Ureter (tissue), 1 donor: ENCODE measurements at regions not wholly inside any gene's neighbourhood (a gene's known extent, or its start where the extent isn't known, plus 50 kb on each side); places are given as distances from the start of the nearest gene placed in this dataset.

ENCODE experiments used
- DNase-seq: peaks from one replicate; pipeline ENCODE4 v3.0.0-alpha.2; 2020; ENCODE audit warnings: low spot score
- donor health status: DM: yes; HTN: yes; CAD: no.

DNA sequence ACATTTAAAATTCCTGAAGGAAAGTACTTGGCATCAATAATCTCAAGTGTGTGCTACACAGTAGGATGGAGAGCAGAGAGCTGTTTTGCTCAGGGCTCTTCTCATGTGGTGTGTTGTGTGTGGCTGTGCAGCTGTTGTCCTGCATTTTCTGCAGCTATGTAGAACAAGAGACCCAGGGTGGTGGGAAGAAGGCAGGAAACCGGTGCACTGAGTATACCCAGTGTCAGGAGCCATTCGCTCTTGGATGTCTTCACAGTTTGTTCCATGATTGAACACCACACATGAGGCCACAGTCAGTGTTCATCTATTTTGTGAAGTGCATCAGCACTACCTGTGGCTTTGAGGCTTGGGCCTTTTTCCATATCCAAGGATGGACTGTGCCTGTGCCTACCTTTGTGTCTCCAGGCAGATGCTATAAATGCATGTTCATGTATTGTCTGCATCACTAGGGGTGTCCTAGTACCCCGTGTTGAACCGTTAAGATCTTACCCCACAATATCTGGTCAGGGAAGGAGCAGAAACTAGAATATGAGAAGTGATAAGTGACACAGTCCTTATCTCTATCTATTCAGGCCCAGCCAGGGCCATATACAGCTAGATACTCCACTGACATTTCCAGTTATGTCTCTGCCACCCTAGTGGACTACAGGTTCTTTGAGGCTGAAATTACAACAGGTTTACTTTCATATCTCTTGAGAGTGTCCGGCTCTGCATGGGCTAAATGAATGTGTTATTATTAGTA lies 194.3 kb downstream of the NR2F2 start:
- DNase-seq = no peak

DNA sequence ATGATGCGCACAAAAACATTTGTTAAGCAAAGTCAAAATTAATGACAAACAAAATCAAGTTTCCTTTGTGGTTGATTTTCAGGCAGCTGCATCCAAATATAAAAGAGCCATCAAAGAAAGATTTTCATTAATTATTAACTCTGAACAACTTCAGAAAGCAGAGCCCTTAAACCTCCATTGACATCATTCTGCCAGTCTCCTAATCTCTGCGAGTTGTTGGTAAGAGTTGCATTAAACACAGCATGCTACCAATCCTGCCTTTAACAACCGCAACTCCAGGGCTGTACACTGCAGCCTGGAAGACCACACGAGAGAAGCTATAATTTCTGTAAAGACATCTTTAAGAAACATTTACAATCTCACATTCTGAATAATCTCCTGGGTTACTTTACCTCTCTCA lies 204.6 kb downstream of the NR2F2 start:
- DNase-seq = no peak

DNA sequence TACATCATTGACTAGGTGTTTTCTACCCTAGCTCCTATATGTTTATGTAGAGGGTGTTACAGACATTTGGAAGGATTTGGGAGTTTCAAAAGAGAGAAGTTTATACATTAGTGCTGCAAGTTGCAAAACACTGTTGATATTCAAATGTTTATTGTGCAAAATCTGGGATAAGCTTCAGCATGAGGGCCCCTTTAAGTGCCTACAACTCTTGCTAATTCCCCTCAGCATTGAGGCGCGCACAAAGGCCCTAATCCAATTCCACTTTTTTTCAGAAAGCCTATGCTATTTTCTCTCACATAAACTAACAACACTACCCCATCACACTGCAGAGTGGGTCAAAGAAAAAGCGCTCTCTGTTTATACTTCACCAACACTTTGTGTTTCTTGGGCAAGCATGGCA lies 208.0 kb downstream of the NR2F2 start:
- no peak for DNase-seq

DNA sequence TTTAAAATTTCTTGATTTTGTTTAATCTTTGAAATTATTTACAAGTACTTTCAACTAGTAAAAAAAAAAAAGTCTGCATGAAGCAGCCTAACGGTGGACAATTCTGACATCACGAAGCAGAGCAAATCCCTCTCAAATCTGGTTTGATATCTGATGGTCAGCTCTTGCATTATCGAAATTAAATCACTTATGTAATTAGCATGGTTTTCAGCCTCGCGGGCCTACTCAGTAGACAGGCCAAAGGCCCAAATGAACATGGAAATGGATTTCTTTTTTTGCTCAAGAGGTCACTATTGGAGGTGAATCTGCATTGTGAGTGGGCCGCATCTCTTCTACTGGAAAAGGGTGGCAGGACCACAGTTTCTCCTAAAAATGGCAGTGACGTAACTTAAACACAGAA lies 209.8 kb downstream of the NR2F2 start:
- DNase-seq = no peak

DNA sequence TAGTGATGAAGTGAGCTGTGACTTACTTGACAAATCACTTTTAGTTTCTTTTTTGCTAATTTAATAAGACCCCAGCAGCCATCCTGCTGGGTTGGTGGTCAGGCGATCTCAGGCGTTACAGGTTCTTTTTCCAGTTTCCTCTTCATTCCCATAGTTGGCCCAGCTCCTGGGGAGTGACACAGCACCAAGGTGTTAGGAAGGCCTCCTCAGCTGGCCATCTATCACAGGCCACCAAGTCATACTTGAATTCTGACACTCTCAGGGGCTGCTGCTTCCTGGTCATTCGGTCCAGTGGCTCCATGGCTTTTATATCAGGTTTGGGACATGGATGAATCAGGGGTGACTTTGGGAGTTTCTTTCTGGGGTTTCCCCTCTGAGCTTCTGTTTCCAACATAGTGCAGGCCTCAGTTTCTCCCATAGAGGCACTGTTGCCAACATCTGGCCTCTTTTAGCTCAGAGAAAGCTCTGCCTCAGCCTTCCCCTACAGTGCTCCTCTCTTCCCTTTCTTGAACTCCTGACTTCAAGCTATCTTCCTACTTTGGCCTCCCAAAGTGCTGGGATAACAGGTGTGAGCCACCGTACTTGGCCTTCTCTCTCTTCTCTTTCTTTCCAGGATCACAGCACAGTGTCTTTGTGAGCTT lies 211.8 kb downstream of the NR2F2 start:
- no peak for DNase-seq

DNA sequence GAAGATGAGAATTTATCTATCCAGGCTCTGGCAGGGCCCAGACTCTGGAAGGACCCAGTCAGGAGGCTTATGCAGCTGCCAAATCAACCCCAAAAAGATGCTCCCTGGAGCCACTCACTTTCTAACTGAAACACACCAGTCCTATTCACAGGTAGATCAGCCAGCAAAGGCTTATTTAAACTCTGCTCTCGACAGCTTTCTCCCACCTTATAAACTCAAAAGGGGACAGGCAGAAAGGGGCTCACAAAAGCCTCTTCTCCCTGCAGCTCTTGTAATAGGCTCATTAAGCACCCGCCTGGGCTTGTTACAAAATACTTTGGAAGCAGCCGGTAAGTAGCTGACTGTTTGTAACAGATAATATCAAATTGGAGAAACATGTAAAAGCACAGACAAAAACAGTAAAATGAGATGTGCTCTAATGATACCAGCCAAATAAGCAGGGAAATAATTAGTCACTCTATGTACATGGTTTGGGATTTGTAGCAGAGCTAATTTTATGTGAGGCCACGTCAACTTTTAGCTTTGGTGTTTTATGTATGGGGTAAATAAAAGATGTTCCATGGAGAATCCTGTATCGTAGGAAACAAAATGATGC lies 213.8 kb downstream of the NR2F2 start:
- DNase-seq = no peak

DNA sequence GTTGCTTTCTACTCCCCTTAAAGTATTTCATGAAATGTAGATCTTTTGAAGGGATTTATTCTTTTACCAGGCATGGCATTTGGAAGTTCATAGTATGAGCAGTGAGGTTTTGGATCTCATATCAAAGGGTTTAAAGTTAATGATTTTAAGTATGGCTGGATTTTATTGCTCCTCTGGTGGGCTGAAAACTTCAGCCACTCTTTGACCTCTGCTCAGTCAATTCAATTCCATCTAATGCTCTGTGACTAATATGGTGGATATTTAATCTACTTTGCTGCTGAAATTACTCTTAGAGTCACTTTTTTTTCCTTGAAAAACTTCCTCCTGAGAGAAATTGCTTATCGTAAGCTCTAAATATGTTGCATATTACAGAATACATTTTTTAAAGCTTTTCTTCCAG lies 218.6 kb downstream of the NR2F2 start:
- DNase-seq = no peak

DNA sequence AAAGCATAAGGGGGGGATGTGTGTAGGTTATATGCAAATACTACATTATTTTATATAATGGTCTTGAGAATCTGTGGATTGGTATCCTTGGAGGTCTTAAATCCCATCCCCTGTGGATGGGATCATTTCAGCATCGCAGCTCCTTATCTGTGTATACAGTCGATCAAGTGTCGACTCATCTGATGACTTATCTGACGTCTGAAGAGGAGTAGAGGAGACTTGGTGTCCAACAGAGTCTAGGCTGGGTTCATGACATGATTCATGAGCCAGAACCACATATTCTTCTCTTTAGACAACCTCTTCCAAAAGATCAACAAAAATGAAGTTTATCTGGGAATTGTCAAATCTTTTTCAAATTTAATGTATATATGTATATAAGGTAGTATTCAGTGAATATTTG lies 220.7 kb downstream of the NR2F2 start:
- no peak for DNase-seq

DNA sequence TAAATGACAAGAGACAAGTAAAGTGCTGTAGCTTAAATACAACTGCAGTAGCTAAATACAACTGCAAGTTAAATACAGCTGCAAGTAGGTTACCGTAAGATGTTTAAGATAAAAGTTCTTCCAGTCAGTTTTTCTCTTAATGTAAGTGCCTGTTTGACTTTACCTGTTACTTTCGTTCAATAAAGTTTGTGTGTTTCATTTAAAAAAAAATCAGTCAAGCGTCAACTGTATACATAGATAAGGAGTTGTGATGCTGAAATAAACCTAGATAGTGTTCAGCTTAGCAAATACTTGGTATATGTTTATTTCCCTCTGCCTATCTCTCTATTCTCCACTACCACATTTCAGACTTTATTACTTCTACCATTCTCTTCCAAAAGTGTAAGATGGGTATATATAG lies 221.2 kb downstream of the NR2F2 start:
- no peak for DNase-seq

DNA sequence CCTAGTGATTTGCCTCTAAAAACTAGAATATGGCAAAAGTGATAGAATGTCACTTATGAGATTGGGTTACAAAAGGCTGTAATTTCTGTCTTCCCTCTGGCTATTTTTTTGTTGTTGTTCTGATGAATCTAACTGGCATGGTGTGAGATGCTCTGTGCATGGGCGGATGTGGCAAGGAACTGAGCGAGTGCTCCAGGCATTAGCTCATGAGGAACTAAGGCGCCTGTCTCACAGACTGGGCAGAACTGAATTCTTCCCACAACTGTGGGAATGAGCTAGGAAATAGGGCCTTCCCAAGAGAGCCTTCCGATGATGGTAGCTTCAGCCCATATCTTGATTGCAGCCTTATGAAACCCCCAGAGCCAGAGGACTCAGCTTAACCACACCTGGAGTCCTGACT lies 222.5 kb downstream of the NR2F2 start:
- no peak for DNase-seq

DNA sequence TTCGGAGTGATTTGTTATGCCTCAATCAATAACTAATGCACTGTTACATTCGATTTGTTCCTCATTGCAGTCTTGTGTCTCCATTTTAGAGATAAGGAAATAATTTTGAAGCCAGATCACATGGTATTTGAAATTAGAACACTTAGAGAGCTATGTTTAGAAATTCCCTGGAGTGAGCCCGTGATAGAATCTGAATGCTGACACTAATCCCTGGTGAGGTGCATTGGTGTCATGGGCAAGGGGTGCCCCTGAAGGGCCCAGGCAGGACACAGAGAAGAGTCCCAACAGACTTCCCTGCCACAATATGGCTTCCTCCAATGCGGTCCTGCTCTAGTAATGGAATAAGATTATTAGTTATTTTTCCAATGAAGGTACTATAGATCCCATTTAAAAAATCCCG lies 223.0 kb downstream of the NR2F2 start:
- DNase-seq = no peak

DNA sequence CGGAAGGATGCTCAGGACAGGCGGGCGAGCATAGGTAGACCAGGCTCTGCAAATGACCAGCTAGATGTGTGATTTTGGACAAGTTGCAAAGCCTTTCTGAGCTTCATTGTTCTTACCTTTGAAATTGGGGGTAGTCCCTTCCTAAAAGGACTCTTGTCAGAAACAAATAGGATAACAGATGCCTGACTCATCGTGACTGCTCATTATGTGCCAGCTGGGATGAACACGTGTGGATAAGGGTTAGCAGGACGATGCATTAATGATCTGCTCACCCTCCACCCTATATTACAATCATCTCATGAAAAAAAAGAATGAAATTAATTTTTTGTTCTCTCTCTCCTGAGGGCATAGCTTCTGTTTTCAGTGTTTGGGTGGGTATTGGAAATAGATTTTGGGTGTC lies 223.4 kb downstream of the NR2F2 start:
- DNase-seq = no peak

DNA sequence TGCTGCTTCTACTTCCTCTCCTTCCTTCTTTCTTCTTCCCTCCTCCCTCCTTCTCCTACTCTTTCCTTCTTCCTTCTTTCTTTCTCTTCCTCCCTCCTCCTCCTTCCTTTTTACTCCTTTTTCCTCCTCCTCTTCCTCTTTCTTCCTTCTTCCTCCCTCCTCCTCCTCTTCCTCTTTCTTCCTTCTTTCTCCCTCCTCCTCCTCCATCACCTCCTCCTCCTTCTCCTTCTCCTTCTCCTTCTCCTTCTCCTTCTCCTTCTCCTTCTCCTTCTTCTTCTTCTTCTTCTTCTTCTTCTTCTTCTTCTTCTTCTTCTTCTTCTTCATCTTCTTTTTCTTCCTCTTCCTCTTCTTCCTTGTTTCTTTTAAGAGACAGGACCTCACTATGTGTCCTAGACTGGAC lies 224.0 kb downstream of the NR2F2 start:
- no peak for DNase-seq

DNA sequence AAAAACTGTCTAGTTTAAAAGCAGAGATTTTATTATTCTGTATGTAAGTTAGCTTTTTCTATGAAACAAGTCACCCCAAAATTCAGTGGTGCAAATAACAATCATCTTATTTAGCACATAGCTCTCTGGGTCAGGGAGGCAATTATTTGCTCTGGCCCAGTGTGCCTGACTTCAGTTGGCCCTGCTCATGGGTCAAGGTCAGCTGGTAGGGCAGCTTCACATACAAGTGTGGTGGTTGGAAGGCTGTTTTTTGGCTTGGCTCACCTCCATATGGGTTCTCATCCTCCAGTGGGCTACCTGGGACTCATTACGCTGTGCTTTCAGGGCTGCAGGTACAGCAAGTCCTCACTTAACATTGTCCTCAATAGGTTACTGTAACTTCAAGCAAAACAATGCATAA lies 228.6 kb downstream of the NR2F2 start:
- DNase-seq = no peak

DNA sequence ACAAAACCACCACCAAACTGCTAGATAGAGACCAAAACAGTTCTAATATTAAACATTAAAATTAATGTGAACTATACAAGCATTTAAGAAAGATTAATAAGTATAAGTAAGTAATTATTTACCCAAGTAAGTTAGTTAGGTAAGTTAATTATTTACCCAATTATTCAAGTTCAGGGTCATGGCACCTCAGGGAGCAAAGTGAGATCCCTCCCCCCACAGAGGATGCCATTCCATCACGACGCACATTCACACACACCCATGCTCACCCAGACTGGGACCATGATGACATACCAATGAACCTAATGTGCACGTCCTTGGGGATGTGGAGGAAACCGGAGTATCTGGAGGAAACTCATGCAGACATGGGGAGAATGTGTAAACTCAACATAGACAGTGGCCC lies 229.1 kb downstream of the NR2F2 start:
- DNase-seq = no peak

DNA sequence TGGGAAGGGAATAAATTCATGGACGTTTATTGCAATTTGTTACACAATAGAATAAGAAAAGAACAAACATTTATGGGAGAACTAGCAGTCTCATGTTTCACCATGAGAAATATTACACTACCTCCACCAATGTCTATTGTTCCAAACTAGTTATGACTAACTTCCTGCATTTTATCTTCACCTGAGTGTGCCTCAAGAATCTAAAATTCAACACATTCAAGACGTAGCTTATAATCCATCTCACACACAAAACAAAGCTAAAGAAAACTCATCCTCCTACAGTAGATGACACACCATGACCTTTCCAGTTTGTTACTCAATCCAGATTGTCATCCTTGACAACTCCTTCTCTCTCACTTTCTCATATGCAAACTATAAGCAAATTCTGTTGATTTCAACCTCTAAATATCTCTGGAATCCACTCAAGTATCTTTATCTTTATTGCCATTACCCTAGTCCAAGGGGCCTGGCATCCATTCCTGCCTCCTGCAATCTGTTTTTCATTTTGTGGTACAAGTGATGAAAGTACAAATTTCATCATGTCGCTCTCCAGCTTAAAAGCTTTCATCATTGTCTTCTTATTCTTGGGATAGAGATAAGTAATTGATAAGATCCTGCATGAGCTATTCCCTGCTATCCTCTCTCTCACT lies 229.9 kb downstream of the NR2F2 start:
- no peak for DNase-seq

DNA sequence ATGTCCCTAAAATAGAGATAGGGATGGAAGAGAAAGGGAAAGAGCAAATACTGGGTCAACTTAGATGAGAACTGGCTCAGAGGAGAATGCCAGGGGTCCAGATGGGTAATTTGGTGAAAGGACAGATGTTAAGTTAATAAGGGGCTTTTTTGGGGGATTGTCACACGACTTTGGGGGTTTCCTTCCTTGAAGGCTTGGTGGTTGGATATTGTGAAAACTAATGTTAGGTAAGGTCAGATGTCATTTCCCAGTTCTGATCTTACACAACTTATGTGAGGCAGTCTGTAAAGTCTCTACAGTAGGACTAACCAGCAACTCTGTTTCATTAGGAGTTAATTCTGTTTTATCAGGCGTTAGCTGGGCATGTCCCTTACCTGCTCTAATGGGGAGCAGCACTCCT lies 231.1 kb downstream of the NR2F2 start:
- no peak for DNase-seq

DNA sequence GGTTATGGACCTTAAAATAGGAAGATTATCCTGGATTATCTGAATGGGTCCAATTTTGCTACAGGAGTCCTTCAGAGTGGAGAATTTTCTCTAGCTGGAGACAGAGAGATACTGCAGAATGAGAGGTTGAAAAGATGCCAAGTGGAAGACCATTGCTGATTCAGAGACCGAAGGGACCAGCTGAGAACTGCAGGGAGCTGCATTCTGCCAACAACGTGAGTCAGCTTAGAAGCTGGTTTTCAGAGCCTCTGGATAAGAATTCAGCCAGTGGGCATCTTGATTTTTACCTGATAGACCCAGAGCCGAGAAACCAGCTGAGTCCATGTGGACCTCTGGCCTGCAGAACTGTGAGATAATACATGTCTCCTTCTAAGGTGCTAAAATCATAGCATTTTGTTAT lies 234.0 kb downstream of the NR2F2 start:
- DNase-seq = no peak

DNA sequence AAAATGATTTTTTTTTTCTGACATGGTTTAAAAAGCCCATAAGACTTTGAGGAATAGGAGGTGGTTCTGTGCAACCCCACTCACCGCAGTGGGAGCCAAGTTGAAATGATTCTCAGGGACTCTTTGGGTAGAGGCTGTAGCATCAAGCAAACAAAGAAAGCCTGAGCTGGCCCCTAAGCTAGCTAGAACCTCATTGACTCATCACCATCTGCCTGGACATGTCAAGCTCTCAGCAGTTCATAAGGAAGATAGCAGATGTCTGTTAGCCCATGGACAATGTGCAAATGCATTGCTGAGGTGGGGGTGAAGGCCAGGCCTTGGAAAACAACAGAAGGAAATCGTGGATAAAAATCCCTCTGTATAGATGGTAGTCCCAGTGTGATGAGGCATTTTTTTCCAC lies 234.8 kb downstream of the NR2F2 start:
- DNase-seq = no peak

DNA sequence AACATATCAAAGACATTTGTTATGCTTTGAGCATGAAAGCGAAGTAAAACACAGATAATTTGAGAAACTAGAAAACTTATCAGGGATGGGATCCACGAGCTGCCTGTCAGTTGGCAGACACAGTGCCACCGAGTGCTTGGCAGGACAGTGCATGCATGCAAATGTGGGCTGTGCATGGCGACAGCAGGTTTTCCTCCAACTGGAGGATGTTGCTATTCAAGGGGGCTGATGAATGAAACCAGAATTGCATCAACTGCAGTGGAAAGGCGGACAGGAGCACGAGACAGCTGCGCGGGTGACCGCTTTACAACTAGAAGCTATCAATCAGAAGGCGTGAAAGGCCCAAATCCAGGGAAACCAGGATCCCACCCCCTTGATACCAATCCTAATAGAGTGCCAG lies 244.3 kb downstream of the NR2F2 start:
- DNase-seq = no peak

DNA sequence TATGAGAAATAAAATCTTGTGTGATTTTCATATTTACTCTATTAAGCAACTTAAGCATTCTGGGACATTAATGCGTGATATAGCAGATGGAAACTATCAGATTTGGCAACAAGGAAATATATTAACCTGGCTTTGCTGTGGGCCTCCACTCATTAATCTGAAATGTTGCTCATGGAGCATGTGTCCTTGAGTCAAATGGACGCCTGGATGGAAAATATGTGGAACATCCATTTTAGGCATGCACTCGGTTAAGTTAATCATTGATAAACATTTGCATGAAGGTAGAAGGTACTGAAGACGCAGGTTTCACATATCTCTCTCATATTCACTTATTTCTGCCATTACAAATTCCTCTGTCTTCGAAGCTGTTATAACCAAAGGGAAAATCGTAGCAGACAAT lies 246.1 kb downstream of the NR2F2 start:
- DNase-seq = no peak

DNA sequence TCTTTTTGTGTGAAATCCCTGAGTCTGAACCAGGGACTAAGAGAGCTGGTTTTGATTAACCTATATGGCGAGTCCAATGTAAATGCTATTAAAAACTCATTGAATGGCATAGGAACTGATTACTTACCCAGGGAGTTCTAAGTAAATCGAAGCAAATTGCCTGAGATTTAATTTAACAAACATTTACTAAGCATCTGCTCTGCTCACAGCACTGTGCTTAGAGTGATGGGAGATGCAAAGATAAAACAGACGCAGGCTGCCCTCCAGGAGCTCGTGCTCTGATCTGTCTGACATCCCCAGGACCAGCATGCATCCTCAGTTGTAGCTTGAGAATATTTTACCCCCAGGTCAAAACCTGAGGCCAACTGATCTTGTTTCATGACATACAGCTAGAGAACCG lies 247.9 kb downstream of the NR2F2 start:
- no peak for DNase-seq

DNA sequence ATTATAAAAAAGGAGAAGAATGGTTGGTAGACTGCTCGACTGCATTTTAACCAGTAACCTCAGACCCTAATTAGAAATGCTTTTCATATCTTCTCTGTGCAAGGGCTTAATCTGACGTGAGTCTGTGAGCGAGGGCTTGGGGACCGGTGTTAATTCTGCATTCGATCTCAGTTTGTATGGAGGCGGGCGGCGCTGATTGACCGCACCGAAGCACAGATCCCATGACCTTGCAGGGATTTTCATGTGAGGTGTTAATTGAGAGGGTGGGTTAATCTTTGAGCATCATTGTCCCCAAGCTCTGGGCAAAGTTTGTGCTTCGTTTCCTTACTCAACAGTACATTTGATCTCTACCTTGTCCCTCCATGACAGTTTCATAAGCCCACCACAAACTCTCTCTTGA lies 250.9 kb downstream of the NR2F2 start:
- DNase-seq = no peak
